Hepatocyte (in vitro differentiated cells): ENCODE measurements at regions not wholly inside any gene's neighbourhood (a gene's known extent, or its start where the extent isn't known, plus 50 kb on each side); places are given as distances from the start of the nearest gene placed in this dataset.

Experiments used
- CTCF ChIP-seq: fragments of 200-600 bp; sonication (generic); IDR thresholded peaks from 2 replicates; pipeline ENCODE4 v1.5.1; 2016; ENCODE audit warnings: antibody characterized with exemption, mild to moderate bottlenecking; ENCODE audit not compliant: poor library complexity
- EZH2 ChIP-seq: fragments of 200-600 bp; sonication (generic); IDR thresholded peaks from 2 replicates; pipeline ENCODE4 v1.6.1; 2016; ENCODE audit warnings: antibody characterized with exemption, mild to moderate bottlenecking, borderline replicate concordance

- no peak for TF ChIP-seq CTCF
- no peak for TF ChIP-seq EZH2
Observed at GRCh38 chrX:106283841-106284240, 115.7 kb downstream of the PWWP3B start.
